ENCODE measurements at regions not wholly inside any gene's neighbourhood (a gene's known extent, or its start where the extent isn't known, plus 50 kb on each side); places are given as distances from the start of the nearest gene placed in this dataset.
"Not testable (repeated sequence)": the region's sequence is repeated elsewhere in the genome, so short reads cannot be mapped to it uniquely, and the experiment has no call there.

DNA sequence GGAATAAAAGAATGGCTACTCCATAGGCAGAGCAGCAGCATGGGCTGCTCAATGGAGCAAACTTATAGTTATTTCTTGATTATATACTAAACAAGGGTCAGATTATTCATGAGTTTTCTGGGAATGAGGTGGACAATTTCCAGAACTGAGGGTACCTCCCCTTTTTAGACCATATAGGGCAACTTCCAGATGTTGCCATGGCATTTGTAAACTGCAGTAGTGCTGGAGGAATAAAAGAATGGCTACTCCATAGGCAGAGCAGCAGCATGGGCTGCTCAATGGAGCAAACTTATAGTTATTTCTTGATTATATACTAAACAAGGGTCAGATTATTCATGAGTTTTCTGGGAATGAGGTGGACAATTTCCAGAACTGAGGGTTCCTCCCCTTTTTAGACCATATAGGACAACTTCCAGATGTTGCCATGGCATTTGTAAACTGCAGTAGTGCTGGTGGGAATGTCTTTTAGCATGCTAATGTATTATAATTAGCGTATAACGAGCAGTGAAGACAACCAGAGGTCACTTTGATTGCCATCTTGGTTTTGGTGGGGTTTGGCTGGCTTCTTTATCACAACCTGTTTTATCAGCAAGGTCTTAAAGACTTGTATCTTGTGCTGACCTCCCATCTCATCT is 364.6 kb upstream of the RGS6 start:
- not testable (repeated sequence) for DNase-seq (ENCODE audit: low read depth)

GRCh38 chr14:71574976-71575375 is 357.3 kb upstream of the RGS6 start:
- DNase-seq (ENCODE audit: low read depth): peak; percentile 68

DNA sequence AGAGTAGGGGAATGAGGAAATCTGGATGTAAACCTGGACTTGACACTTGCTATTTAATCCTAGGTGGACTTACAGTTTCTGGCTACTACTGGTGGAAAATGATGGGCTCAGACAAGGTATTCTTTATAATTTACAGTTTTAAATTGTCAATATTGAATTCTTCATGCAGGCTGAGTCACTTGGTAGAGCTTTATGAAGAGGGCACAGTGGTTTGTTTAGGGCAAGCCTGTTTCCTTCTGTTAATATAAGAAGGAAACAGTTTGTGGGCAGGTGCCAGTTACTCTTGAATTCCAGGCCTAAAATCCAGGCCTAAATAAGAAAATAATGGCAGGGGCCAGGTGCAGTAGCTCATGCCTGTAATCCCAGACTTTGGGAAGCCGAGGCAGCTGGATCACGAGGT is 355.8 kb upstream of the RGS6 start:
- no peak for DNase-seq (ENCODE audit: low read depth)

DNA sequence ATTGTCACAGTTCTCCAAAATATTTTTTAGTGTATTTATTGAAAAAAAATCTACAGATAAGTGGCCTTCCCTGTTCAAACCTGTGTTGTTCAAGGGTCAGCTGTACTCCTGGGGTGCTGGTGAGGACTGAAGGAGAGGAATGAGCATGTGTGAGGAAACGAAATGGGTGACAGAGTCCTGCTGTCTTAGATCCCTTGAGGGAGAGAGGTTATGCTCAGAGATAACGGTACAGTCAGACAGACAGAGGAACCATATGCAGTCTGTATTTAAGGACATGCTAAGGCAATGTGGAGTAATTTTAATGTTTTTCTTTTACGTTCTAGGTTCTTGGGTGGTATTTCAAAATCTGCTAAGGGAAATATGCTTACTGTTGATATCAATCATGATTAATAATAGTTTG is 352.9 kb upstream of the RGS6 start:
- no peak for DNase-seq (ENCODE audit: low read depth)

- DNase-seq (ENCODE audit: low read depth): peak; percentile 25
These were observed 349.5 kb upstream of the RGS6 start for GRCh38 chr14:71582705-71583104.

- no peak for DNase-seq (ENCODE audit: low read depth)
These were observed 349.0 kb upstream of the RGS6 start for GRCh38 chr14:71583194-71583593.

- no peak for DNase-seq (ENCODE audit: low read depth)
These were observed 348.5 kb upstream of the RGS6 start for GRCh38 chr14:71583705-71584104.

DNA sequence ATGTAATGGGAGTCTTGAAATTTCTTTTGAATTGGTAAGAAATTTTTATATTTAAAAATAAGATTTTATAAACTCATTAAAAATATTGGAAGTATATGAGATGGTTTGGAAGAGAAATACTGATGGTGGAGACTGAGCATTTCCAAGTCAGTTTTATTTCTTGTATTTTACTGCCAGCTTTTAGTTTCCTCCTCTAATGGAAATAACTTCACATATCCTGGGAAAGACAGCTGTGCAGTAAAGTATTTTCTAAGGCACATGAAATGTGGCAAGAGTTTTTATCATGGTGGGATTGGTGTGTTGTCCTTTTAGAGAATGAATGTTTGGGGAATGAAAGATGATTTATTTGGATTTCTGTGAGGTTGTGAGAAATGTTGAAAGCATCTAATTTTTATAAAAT is 346.9 kb upstream of the RGS6 start:
- DNase-seq (ENCODE audit: low read depth): no peak

DNA sequence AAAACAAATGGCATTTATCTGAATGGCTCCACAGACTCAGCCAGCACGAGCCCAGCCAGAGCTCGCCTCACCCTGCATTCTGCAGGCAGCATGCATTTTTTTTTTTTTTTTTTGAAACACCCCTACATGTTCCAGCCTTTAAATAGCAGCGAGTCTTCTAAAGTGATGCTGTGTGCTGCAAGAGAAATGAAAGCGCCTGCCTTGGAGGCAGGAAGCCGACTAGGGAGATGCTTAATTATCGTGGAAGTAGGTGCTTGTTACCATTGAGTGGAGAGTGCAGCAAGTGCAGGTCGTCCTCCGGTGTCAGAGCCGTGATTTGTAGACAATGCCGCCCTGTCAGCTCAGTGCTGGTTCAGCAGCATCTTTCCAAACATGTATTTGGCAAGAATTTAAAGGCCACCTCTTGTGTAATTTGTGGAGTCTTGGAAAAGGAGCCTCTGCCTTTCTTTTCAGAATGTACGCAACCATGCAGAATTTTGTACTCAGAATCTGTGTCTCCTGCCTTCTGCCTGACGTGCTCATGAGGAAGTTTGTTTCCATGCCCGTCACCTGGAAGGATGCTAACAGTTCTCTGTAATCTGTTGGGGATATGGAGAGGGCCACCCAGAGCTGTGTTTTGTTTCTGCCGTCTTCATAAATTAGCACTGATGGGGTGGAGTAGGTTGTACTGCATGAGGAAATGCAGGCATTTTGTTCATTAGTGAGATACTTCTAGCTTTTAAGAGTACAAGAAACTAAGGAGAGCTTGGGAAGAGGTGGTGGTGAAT is 345.9 kb upstream of the RGS6 start:
- peak; percentile 76 for DNase-seq (ENCODE audit: low read depth)

DNA sequence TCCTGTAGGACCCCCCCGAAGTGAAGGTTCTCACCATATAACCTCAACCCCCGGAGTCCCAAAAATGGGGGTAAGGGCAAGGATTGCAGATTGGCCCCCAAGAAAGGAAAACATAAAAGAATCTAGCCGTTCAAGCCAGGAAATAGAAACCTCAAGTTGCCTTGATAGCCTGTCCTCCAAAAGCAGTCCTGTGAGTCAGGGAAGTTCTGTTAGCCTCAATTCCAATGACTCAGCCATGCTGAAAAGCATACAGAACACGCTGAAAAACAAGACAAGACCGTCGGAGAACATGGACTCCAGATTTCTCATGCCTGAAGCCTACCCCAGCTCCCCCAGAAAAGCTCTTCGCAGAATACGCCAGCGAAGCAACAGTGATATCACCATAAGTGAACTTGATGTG is 344.2 kb upstream of the RGS6 start:
- no peak for DNase-seq (ENCODE audit: low read depth)

GRCh38 chr14:71588576-71589215 is 343.5 kb upstream of the RGS6 start:
- no peak for DNase-seq (ENCODE audit: low read depth)

DNA sequence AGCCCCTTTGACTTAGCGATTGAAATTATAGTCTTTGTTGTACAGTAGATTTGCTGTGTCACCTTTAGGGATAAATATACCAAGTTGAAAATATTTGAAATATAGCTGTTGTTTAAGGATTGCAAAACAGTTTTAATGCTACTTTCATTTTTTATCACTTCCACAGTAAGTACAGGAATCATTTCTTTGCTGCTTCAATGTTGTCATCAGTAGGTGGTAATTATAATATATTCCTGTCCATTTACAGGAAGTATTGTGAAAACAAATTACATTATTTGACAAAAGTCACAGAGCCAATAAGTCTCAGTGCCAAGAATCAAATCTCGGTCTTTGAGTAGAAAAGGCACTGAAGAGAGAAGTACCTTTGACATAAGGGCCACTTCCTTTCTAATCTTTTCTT is 342.6 kb upstream of the RGS6 start:
- no peak for DNase-seq (ENCODE audit: low read depth)

- no peak for DNase-seq (ENCODE audit: low read depth)
These were observed 342.1 kb upstream of the RGS6 start for GRCh38 chr14:71590131-71590530.

- no peak for DNase-seq (ENCODE audit: low read depth)
These were observed 341.0 kb upstream of the RGS6 start for GRCh38 chr14:71591231-71591630.

GRCh38 chr14:71591929-71592328 is 340.3 kb upstream of the RGS6 start:
- peak; percentile 60 for DNase-seq (ENCODE audit: low read depth)

GRCh38 chr14:71592361-71592760 is 339.9 kb upstream of the RGS6 start:
- DNase-seq (ENCODE audit: low read depth): no peak

DNA sequence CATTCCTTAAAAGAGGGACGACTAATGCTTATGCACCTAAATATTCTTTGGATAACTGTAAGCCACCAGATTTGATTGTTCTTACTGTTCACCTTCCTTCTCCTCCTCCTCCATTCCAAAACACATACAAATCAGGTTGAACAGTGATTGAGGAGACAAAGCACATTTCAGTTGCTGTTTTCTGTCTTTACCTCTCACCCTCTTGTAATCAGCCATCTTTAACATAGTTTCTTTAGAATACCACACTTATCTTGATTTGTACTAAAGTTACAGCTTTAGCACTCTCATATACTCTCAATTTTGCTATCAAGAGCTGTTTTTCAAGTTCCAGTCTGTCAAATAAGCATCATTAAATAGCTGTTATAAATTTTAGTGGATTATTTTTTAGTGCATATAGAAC is 338.3 kb upstream of the RGS6 start:
- no peak for DNase-seq (ENCODE audit: low read depth)

- DNase-seq (ENCODE audit: low read depth): peak; percentile 14
These were observed 337.4 kb upstream of the RGS6 start for GRCh38 chr14:71594821-71595220.

- DNase-seq (ENCODE audit: low read depth): no peak
These were observed 336.8 kb upstream of the RGS6 start for GRCh38 chr14:71595441-71595840.

DNA sequence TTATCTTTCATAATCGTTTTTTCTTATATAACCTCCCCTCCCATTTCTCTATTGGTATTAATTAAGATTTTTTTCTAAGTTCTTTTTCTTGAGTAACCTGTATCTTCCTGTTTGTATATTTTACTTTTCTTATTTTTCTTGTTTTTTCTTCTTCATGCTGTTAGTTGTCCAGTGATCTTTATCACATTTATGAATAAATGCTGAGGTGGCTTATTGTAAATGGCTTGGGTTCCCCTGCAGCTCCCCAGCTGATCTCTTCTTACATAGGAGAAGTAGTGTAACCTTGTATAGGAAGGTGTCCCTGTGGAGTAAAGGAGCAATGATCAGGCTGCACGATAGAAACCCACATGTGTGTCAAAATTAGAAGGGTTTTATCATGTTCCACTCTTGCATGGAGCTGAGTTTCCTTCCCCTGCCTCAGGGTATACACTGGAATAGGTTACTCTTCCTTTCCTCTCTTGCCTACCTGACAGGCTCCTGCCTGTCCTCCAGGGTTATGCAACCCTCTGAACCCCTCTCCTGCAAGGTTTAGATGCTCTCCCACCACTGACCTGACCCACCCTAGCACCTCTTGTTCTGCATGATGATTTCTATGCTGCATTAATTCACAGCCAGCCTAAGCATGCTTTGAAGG is 334.8 kb upstream of the RGS6 start:
- no peak for DNase-seq (ENCODE audit: low read depth)

- no peak for DNase-seq (ENCODE audit: low read depth)
These were observed 334.1 kb upstream of the RGS6 start for GRCh38 chr14:71597955-71598660.

DNA sequence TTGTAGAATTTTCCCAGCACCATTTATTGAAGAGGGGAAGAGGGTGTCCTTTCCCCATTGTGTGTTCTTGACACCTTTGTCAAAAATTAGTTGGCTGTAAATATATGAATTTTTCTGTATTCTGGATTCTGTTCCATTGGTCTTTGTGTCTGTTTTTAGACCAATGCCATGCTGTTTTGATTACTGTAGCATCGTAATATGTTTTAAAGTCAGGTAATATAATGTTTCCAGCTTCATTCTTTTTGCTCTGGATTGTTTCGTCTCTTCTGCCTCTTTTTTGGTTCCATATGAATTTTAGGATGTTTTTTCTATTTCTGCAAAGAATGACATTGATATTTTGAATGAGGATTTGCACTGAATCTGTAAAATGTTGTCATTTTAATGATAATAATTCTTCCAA is 331.9 kb upstream of the RGS6 start:
- no peak for DNase-seq (ENCODE audit: low read depth)
